NOMO-1 (cell line): ENCODE measurements at regions not wholly inside any gene's neighbourhood (a gene's known extent, or its start where the extent isn't known, plus 50 kb on each side); places are given as distances from the start of the nearest gene placed in this dataset.

Source experiments
- DNase-seq, 2 experiments: peaks; one replicate each; lab custom pipeline; 2025; ENCODE audit not compliant: unreplicated experiment in 2 of 2; lab: John Stamatoyannopoulos, UW

- DNase-seq = no peak
Measured at GRCh38 chr2:207286106-207286505, 120.4 kb upstream of the KLF7 start.

- no peak for DNase-seq
Measured at GRCh38 chr2:207288628-207289027, 122.9 kb upstream of the KLF7 start.

GRCh38 chr2:207289295-207290018 lies 123.7 kb upstream of the KLF7 start:
- no peak for DNase-seq

GRCh38 chr2:207290833-207291624 lies 125.3 kb upstream of the KLF7 start:
- no peak for DNase-seq

GRCh38 chr2:207291625-207292252 lies 126.0 kb upstream of the KLF7 start:
- DNase-seq = no peak

- DNase-seq = no peak
Measured at GRCh38 chr2:207296265-207296948, 130.7 kb upstream of the KLF7 start.

GRCh38 chr2:207300817-207301216 lies 135.1 kb upstream of the KLF7 start:
- no peak for DNase-seq

GRCh38 chr2:207304761-207305160 lies 139.0 kb upstream of the KLF7 start:
- no peak for DNase-seq

- no peak for DNase-seq
Measured at GRCh38 chr2:207308519-207309224, 142.9 kb upstream of the KLF7 start.

- DNase-seq = peak; percentile 36 to 77
Measured at GRCh38 chr2:207311316-207312005, 145.7 kb upstream of the KLF7 start.

GRCh38 chr2:207312006-207312356 lies 146.2 kb upstream of the KLF7 start:
- no peak for DNase-seq

- no peak for DNase-seq
Measured at GRCh38 chr2:207313947-207314346, 148.2 kb upstream of the KLF7 start.

- DNase-seq = no peak
Measured at GRCh38 chr2:207315131-207315530, 149.4 kb upstream of the KLF7 start.

- DNase-seq = no peak
Measured at GRCh38 chr2:207316484-207316883, 150.7 kb upstream of the KLF7 start.

GRCh38 chr2:207316906-207317305 lies 151.2 kb upstream of the KLF7 start:
- no peak for DNase-seq

GRCh38 chr2:207317378-207317984 lies 151.7 kb upstream of the KLF7 start:
- DNase-seq = no peak

- no peak for DNase-seq
Measured at GRCh38 chr2:207318181-207318628, 152.5 kb upstream of the KLF7 start.

- DNase-seq = no peak
Measured at GRCh38 chr2:207319316-207319715, 153.6 kb upstream of the KLF7 start.

GRCh38 chr2:207320381-207321159 lies 154.8 kb upstream of the KLF7 start:
- no peak for DNase-seq
